HL-60 (cell line): ENCODE measurements at regions not wholly inside any gene's neighbourhood (a gene's known extent, or its start where the extent isn't known, plus 50 kb on each side); places are given as distances from the start of the nearest gene placed in this dataset.

Source experiments
- DNase-seq, 2 experiments: peaks; one replicate each; pipeline ENCODE4 v3.0.0-alpha.2; 2010 to 2020; ENCODE audit warnings: low read depth in 1 of 2, low spot score in 1 of 2
- H3K27ac ChIP-seq: fragments of 250-450 bp; sonication (Bioruptor Pico); replicated peaks from 2 replicates; pipeline ENCODE4 v1.5.1; 2020; ENCODE audit warnings: mild to moderate bottlenecking, moderate library complexity
- H3K27me3 ChIP-seq: fragments of 250-450 bp; sonication (Bioruptor Pico); 2 replicates; pipeline ENCODE4 v1.5.1; 2021; ENCODE audit warnings: mild to moderate bottlenecking, moderate library complexity; ENCODE audit not compliant: insufficient read depth, poor library complexity, severe bottlenecking
- H3K4me3 ChIP-seq: replicated peaks from 2 replicates; pipeline ENCODE4 v1.5.1; 2011; ENCODE audit warnings: mild to moderate bottlenecking, control low read depth, low read length; ENCODE audit not compliant: insufficient read depth
- CTCF ChIP-seq: IDR thresholded peaks from one replicate; pipeline ENCODE4 v1.5.1; 2011; ENCODE audit warnings: low read length, control low read depth, inconsistent platforms; ENCODE audit not compliant: insufficient read depth
- GABPA ChIP-seq: IDR thresholded peaks from 2 replicates; pipeline ENCODE4 v1.6.1; 2012; ENCODE audit warnings: low read depth
- POLR2AphosphoS5 ChIP-seq: IDR thresholded peaks from 2 replicates; pipeline ENCODE4 v1.6.1; 2012; ENCODE audit warnings: low read depth
- SPI1 ChIP-seq: IDR thresholded peaks from 2 replicates; pipeline ENCODE4 v1.6.1; 2012; ENCODE audit warnings: low read depth, mild to moderate bottlenecking, borderline replicate concordance
- TF ChIP-seq, protein P1 (sequence below): IDR thresholded peaks from 2 replicates; pipeline ENCODE4 v1.6.1; 2012; ENCODE audit warnings: low read depth; ENCODE audit not compliant: insufficient replicate concordance

- TF ChIP-seq, protein P1, sequence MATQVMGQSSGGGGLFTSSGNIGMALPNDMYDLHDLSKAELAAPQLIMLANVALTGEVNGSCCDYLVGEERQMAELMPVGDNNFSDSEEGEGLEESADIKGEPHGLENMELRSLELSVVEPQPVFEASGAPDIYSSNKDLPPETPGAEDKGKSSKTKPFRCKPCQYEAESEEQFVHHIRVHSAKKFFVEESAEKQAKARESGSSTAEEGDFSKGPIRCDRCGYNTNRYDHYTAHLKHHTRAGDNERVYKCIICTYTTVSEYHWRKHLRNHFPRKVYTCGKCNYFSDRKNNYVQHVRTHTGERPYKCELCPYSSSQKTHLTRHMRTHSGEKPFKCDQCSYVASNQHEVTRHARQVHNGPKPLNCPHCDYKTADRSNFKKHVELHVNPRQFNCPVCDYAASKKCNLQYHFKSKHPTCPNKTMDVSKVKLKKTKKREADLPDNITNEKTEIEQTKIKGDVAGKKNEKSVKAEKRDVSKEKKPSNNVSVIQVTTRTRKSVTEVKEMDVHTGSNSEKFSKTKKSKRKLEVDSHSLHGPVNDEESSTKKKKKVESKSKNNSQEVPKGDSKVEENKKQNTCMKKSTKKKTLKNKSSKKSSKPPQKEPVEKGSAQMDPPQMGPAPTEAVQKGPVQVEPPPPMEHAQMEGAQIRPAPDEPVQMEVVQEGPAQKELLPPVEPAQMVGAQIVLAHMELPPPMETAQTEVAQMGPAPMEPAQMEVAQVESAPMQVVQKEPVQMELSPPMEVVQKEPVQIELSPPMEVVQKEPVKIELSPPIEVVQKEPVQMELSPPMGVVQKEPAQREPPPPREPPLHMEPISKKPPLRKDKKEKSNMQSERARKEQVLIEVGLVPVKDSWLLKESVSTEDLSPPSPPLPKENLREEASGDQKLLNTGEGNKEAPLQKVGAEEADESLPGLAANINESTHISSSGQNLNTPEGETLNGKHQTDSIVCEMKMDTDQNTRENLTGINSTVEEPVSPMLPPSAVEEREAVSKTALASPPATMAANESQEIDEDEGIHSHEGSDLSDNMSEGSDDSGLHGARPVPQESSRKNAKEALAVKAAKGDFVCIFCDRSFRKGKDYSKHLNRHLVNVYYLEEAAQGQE: no peak
- TF ChIP-seq POLR2AphosphoS5: no peak
- no peak for TF ChIP-seq CTCF
- TF ChIP-seq GABPA: no peak
- no peak for TF ChIP-seq SPI1
- Histone ChIP-seq H3K4me3 (no peak overlapping the region), H3K27ac (no peak overlapping the region), H3K27me3 (no peaks in the 10 kb centered on the region)
- no peak for DNase-seq
Observed at GRCh38 chr4:151991001-151991883, 230.4 kb upstream of the GATB start.

DNA sequence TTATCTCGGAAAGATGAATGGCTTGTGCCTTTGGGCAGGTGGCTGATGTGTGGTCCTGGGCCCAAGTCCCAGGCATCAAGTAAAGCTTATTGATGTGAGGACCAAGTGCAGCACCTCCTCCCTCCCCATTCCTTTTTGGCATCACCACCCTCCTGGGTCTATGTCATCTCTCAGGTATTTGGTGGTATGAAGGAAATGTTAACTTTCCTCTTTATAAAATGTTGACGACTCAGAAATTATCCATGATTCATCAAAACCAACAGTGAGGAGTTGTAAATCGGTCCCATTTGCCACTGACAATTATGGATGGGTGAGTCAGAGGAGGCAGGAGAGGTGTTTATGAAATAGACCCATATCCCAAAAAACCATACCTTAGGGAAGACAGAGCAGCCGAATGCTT lies 229.4 kb upstream of the GATB start:
- no peak for DNase-seq
- H3K27me3 ChIP-seq: no peaks in the 10 kb centered on the region
- TF ChIP-seq GABPA (no peak), POLR2AphosphoS5 (no peak), CTCF (no peak), SPI1 (no peak)
- TF ChIP-seq, protein P1: no peak
- no peak overlapping the region for H3K27ac ChIP-seq
- no peak overlapping the region for H3K4me3 ChIP-seq

DNA sequence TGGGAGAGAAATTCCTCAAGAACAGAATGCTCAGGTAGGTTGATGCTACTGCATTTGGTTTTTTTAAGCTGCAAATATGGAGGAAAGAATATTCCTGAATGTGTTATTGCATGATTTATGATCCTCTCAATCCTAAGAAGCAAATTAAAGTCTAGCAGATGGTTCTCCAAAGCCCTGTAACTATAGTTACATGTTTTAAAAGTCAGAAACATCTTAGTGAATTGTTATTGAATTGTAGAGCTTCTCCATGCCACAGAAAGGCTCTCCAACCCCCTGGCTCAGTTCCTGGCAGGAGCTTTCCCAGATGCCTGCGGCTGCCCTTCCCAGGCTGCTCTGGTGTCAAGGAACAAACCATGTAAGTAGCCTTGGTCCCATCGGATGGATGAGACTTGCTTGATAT lies 227.8 kb upstream of the GATB start:
- TF ChIP-seq POLR2AphosphoS5 (no peak), CTCF (no peak), SPI1 (no peak), GABPA (no peak)
- TF ChIP-seq, protein P1: no peak
- H3K27ac ChIP-seq: no peak overlapping the region
- H3K27me3 ChIP-seq: no peaks in the 10 kb centered on the region
- no peak overlapping the region for H3K4me3 ChIP-seq
- DNase-seq: no peak
